ENCODE measurements at regions not wholly inside any gene's neighbourhood (a gene's known extent, or its start where the extent isn't known, plus 50 kb on each side); places are given as distances from the start of the nearest gene placed in this dataset.
A peak's percentile ranks its signal among the peaks of the same experiment; 100 is the strongest.

- TF ChIP-seq EZH2 (IDR thresholded peaks at IDR 0.05; ENCODE audit: low read length) (no peak), CTCF (optimal IDR thresholded peaks at IDR 0.05 in 1 of 3, IDR thresholded peaks at IDR 0.05 in 1 of 3, conservative IDR thresholded peaks at IDR 0.05 in 1 of 3; ENCODE audit: extremely low read depth in 1 of 3, insufficient read depth in 2 of 3, low read length in 3 of 3) (no peak)
- no peaks in the 10 kb centered on the region for H3K9me3 ChIP-seq (ENCODE audit: control insufficient read depth, low read depth, low read length)
- H3K36me3 ChIP-seq (ENCODE audit: control insufficient read depth in 2 of 2, extremely low read depth in 1 of 2, insufficient read depth in 2 of 2, low read length in 2 of 2), result no peaks in the 10 kb centered on the region
- H3K9ac ChIP-seq (ENCODE audit: control insufficient read depth, extremely low read depth, insufficient read depth, low read length), result no peak overlapping the region
- H3K79me2 ChIP-seq (ENCODE audit: control insufficient read depth, insufficient read depth, low read length), result no peaks in the 10 kb centered on the region
- H3K4me2 ChIP-seq (ENCODE audit: control insufficient read depth, extremely low read depth, insufficient read depth, low read depth, low read length), result no peak overlapping the region
- no peak for FAIRE-seq
- H3K9me1 ChIP-seq (ENCODE audit: control insufficient read depth, extremely low read depth, insufficient read depth, low read length), result no peaks in the 10 kb centered on the region
- DNase-seq (ENCODE audit: low read depth, low spot score), result no peak
- peaks cover 7% of the 10 kb centered on the region for H3K4me1 ChIP-seq (ENCODE audit: control insufficient read depth, extremely low read depth, insufficient read depth, low read length)
- no peak overlapping the region for H3K4me3 ChIP-seq (ENCODE audit: control insufficient read depth in 2 of 3, extremely low read depth in 1 of 3, insufficient read depth in 2 of 3, low read depth in 1 of 3, low read length in 3 of 3)
- dilution Hi-C loops (cut with MboI; ENCODE audit: extremely low pct_ligation_motif_present, low sequenced_read_pairs), result no loop called here
- no peak overlapping the region for H3K27ac ChIP-seq (ENCODE audit: control insufficient read depth, insufficient read depth, low read length)
- H4K20me1 ChIP-seq (ENCODE audit: control insufficient read depth, extremely low read depth, insufficient read depth, low read length), result no peaks in the 10 kb centered on the region
- H2AFZ ChIP-seq (ENCODE audit: control insufficient read depth, low read length), result no peak overlapping the region
- H3K27me3 ChIP-seq (ENCODE audit: control insufficient read depth, extremely low read depth, insufficient read depth, low read length), result no peaks in the 10 kb centered on the region
These were observed 76.6 kb upstream of the CHD6 start for GRCh38 chr20:41694796-41695195.

- FAIRE-seq (peak; percentile 49), DNase-seq (ENCODE audit: low read depth, low spot score) (no peak)
- peaks cover 7% of the 10 kb centered on the region for H3K4me1 ChIP-seq (ENCODE audit: control insufficient read depth, extremely low read depth, insufficient read depth, low read length)
- peak overlapping the region; percentile 98 for H3K4me2 ChIP-seq (ENCODE audit: control insufficient read depth, extremely low read depth, insufficient read depth, low read depth, low read length)
- no peaks in the 10 kb centered on the region for H4K20me1 ChIP-seq (ENCODE audit: control insufficient read depth, extremely low read depth, insufficient read depth, low read length)
- no peaks in the 10 kb centered on the region for H3K36me3 ChIP-seq (ENCODE audit: control insufficient read depth in 2 of 2, extremely low read depth in 1 of 2, insufficient read depth in 2 of 2, low read length in 2 of 2)
- H3K9me1 ChIP-seq (ENCODE audit: control insufficient read depth, extremely low read depth, insufficient read depth, low read length), result no peaks in the 10 kb centered on the region
- H3K9me3 ChIP-seq (ENCODE audit: control insufficient read depth, low read depth, low read length), result no peaks in the 10 kb centered on the region
- dilution Hi-C loops (cut with MboI; ENCODE audit: extremely low pct_ligation_motif_present, low sequenced_read_pairs), result no loop called here
- H2AFZ ChIP-seq (ENCODE audit: control insufficient read depth, low read length), result peak overlapping the region; percentile 99
- peak overlapping the region; percentile 17 for H3K27ac ChIP-seq (ENCODE audit: control insufficient read depth, insufficient read depth, low read length)
- no peaks in the 10 kb centered on the region for H3K79me2 ChIP-seq (ENCODE audit: control insufficient read depth, insufficient read depth, low read length)
- H3K4me3 ChIP-seq (ENCODE audit: control insufficient read depth in 2 of 3, extremely low read depth in 1 of 3, insufficient read depth in 2 of 3, low read depth in 1 of 3, low read length in 3 of 3), result peak overlapping the region; percentile 51 to 86 (median 80)
- H3K9ac ChIP-seq (ENCODE audit: control insufficient read depth, extremely low read depth, insufficient read depth, low read length), result peak overlapping the region; percentile 79
- H3K27me3 ChIP-seq (ENCODE audit: control insufficient read depth, extremely low read depth, insufficient read depth, low read length), result no peaks in the 10 kb centered on the region
- TF ChIP-seq EZH2 (IDR thresholded peaks at IDR 0.05; ENCODE audit: low read length) (no peak), CTCF (optimal IDR thresholded peaks at IDR 0.05 in 1 of 3, IDR thresholded peaks at IDR 0.05 in 1 of 3, conservative IDR thresholded peaks at IDR 0.05 in 1 of 3; ENCODE audit: extremely low read depth in 1 of 3, insufficient read depth in 2 of 3, low read length in 3 of 3) (peak; percentile 37 to 48 (median 44))
These were observed 75.2 kb upstream of the CHD6 start for GRCh38 chr20:41693136-41693979.
